NCI-H82 (cell line): ENCODE measurements at regions not wholly inside any gene's neighbourhood (a gene's known extent, or its start where the extent isn't known, plus 50 kb on each side); places are given as distances from the start of the nearest gene placed in this dataset.
A peak's percentile ranks its signal among the peaks of the same experiment; 100 is the strongest.
"Not testable (repeated sequence)": the region's sequence is repeated elsewhere in the genome, so short reads cannot be mapped to it uniquely, and the experiment has no call there.

Experiments
- DNase-seq: peaks from one replicate; lab custom pipeline; 2025; lab: John Stamatoyannopoulos, UW

DNA sequence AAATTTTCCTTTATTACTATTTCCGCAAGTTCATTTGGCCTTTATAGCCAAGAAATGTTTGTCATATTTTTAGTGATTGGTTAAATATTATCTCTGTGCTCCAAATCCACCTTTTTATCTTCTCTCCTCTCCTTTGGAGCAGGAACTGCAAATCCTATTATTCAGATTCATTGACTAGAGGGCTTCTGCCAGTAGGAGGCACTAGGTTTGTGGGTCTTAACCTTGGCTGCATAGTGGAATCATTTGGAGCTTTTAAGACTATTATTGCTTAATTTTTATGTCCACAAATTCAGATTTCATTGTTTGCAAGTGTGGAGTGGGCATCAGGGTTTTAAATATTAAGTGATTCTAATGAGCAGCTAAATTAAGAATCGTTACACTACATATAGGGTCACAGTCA lies 75.3 kb upstream of the SYT10 start:
- peak; percentile 3 for DNase-seq

GRCh38 chr12:33519566-33519965 lies 79.9 kb upstream of the SYT10 start:
- DNase-seq = no peak

DNA sequence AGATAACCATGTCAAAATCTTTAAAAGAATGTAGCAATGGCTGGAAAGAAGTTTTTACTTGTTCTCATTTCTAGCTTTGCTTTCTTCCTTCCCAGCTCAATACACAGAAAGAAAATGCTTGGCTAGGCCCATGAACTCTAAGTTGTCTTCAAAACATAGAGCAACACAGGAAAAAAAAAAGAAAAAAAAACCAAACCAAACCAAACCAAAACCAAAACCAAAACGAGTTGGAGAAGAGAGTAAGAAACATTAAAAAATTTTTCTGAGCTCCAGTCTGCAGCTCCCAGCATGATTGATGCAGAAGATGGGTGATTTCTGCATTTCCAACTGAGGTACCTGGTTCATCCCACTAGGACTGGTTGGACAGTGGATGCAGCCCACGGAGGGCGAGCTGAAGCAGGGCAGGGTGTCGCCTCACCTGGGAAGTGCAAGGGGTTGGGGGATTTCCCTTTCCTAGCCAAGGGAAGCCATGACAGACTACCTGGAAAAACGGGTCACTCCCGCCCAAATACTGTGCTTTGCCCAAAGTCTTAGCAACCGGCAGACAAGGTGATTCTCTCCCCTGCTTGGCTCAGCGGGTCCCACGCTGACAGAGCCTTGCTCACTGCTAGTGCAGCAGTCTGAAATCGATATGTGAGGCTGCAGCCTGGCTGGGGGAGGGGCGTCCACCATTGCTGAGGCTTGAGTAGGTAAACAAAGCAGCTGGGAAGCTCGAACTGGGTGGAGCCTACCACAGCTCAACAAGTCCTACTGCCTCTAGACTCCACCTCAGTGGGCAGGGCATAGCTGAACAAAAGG lies 81.1 kb upstream of the SYT10 start:
- DNase-seq = peak; percentile 36

GRCh38 chr12:33529031-33529430 lies 89.4 kb upstream of the SYT10 start:
- no peak for DNase-seq

- DNase-seq = no peak
These were observed 90.2 kb upstream of the SYT10 start for GRCh38 chr12:33529810-33530209.

DNA sequence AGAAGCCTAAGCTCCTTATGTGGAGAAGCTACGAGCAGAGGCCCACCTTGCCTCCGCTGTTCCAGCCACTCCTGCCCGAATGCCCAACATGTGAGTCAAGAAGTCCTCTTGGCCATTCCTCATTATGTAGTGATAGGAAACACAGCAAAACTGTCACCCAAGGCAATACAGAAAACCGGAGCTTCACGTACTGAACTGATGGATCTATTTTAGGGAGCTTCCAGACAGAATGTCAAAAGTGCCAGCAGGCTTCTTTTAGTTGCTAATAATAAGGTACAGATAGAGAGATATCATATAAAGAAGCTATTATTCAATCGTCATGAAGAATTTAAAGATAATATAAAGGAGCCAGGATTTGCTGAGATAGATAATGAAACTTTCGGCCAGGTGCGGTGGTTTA lies 91.6 kb upstream of the SYT10 start:
- no peak for DNase-seq

DNA sequence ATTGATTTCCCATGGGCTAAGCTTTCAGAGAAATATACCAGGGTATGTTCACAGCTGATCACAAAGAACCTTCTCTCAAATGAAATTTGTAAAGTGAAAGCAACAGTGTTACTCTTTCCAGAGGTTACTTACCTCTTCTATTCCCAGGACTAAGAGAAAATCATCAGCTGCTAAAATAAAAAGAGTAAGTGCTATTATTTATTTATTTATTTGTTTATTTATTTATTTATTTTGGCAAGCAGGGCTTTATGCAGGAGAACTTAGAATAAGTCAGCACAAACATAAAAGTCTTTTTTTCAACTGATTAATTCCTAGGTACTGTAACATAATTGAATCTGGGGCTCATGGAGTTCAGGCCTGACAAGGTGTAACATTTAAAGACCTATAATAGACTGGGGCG lies 93.9 kb upstream of the SYT10 start:
- no peak for DNase-seq

- no peak for DNase-seq
These were observed 96.8 kb upstream of the SYT10 start for GRCh38 chr12:33536431-33536830.

DNA sequence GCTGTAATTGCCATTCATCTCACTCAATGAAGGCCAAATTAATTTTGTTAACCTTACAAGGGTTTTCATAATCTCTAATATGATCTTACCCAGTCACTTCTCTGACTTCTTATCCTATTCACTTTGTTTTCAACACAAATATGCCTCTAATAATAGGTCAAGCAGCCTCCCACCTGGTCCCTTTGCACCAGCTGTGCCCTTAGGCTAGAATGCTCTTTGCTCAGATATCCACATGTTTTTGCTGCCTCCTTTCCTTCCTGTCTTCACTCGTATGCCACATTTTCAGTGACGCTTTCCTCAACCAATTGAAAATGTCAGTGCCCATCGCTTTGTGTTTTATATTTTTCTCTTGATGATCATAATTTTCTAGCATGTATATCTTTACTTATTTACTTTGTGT lies 106.4 kb upstream of the SYT10 start:
- no peak for DNase-seq

GRCh38 chr12:33547084-33547483 lies 107.5 kb upstream of the SYT10 start:
- DNase-seq = no peak

DNA sequence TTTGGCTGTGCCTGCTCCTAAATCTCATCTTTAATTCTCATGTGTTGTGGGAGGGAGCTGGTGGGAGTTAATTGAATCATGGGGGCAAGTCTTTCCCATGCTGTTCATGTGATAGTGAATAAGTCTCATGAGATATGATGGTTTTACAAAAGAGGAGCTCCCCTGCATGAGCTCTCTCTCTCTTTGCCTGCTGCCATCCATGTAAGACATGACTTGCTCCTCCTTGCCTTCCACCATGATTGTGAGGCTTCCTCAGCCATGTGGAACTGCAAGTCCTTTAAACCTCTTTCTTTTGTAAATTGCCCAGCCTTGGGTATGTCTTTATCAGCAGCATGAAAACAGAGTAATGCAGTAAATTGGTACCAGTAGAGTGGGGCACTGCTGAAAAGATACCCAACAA lies 110.6 kb upstream of the SYT10 start:
- not testable (repeated sequence) for DNase-seq

DNA sequence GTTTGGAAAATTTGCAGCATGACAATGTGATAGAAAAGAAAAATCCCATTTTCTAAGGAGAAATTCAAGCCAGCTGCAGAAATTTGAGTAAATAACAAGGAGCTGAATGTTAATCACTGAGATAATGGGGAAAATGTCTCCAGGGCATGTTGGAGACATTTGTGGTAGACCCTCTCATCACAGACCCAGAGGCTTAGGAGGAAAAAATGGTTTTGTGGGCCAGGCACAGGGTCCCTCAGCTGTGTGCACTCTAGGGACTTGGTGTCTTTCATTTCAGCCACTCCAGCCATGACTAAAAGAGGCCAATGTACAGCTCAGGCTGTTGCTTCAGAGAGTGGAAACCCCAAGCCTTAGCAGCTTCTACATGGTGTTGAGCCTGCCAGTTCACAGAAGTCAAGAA lies 111.4 kb upstream of the SYT10 start:
- no peak for DNase-seq

DNA sequence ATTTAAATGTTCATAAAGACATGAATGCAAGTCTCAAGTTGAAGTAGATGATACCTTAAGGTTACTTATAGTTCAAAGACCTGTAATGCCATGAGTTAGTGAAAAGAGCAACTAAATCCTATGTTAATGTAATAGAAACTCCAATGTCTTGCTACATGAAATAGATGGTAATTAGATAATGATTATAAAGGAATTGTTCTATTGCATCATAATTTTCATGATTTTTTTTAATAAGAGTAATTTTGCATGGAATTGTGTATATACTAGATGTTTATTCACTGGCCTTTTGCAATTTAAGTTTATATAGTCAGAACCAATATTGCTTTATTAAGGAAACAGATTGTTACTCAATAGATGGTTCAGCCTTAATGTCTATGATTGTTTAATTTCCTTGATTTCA lies 115.5 kb upstream of the SYT10 start:
- DNase-seq = no peak

DNA sequence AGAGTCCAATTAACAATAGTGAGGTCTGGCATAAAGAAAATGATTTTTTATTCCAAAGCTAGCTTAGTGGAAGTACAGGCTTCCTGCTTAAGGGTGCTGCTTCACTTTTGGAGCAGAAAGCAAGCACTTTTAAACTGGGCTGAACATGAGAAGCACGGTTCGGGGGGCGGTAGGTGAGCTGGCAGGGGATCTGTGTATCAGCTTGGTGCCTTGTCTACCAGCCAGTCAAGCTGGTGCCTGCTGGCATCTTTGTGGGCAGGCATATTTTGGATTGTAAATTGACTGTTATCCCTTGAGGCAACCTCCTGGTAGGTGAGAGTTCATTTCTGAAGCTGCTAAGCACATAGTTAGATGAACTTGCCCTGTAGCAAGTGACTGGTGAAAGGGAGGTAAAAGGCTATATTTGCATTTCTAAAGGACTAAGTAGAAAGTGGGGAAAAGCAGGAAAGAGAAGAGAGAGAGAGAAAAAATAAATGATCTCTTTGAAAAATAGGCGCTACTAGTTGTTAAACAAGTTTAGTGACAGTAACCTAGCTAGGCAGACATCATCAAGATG lies 121.1 kb upstream of the SYT10 start:
- no peak for DNase-seq

GRCh38 chr12:33562401-33562800 lies 122.8 kb upstream of the SYT10 start:
- DNase-seq = no peak

- DNase-seq = no peak
These were observed 126.8 kb upstream of the SYT10 start for GRCh38 chr12:33566403-33566802.

- DNase-seq = no peak
These were observed 135.7 kb upstream of the SYT10 start for GRCh38 chr12:33575346-33575745.

- DNase-seq = no peak
These were observed 142.0 kb upstream of the SYT10 start for GRCh38 chr12:33581613-33582122.

- no peak for DNase-seq
These were observed 147.0 kb upstream of the SYT10 start for GRCh38 chr12:33586576-33586975.

- DNase-seq = no peak
These were observed 147.7 kb upstream of the SYT10 start for GRCh38 chr12:33587354-33587753.

DNA sequence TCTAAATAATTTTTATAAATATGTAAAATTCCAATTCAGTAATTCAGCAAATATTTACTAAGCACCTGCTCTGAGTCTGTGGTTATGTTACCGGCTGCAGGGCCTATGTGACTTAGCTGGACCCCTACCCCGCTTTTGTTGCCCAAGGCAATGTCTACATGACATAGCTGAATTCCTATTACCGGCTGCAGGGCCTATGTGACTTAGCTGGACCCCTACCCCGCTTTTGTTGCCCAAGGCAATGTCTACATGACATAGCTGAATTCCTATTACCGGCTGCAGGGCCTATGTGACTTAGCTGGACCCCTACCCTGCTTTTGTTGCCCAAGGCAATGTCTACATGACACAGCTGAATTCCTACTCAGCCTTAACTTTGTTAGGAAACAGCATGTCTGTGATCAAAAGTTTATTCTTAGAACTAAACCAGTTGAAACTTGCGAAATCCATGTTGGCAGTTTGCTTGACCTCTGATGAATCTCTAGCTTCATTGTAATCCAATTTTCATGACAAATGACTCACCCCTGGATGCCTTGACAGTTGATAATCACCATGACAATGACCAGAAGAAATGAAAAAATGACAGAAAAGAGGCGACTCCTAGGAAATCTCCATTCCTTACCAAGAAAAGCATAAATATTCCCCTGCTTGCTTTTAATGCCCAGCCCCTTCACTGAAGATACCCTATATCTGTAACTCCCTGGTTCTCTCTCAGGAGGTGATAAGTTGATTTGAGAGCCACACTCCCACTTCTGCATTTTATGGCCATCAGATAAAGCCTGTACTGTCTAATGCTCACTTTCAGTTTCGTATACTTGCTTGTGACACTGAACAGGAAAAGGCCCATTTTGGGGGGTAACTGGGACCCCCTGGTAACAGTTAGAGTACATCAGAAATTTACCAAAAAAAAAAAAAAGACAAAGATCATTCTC lies 148.4 kb upstream of the SYT10 start:
- no peak for DNase-seq

DNA sequence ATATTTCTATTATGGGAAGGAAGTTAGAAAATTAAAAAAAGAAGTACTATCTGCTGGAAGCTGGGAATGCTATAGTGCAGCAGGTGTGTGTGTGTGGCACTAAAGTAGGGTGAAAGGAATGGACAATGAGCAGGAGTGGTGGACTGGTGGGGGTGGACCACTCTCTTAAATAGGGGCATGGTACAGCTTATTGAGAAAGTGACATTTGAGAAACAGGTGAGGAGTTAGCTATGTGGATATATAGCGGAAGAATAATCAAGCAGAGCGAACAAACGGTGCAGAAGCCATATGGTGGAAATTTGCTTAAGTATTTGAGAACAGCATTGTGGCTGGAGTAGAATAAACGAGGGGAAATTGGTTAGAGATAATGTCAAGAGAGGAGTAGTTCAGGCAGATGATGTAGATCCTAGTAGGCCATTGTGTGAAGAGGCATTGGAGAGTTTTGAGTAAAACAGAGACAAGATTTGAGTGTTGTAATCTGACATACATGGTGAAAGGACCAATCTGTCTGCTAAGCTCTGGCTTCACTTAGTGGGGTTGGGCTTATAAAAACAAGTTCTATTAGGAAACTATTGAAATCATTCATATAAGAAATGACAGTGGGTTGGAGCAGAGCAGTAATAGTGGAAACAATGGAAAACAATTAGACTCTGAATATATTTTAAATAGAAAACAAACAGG lies 149.2 kb upstream of the SYT10 start:
- DNase-seq = no peak
